OCI-LY3 (cell line): ENCODE measurements at regions not wholly inside any gene's neighbourhood (a gene's known extent, or its start where the extent isn't known, plus 50 kb on each side); places are given as distances from the start of the nearest gene placed in this dataset.

Experiments used
- EZH2phosphoT487 ChIP-seq: fragments of 200-600 bp; shearing (Covaris generic); IDR thresholded peaks from 2 replicates; pipeline ENCODE4 v1.6.1; 2018; ENCODE audit warnings: antibody characterized with exemption, mixed run types, low read depth
- TF ChIP-seq, protein P1 (sequence below): fragments of 200-600, 300-600 bp; sonication (generic); IDR thresholded peaks from 2 replicates; pipeline ENCODE4 v1.5.1; 2014; ENCODE audit warnings: antibody characterized with exemption, low read length, low read depth

DNA sequence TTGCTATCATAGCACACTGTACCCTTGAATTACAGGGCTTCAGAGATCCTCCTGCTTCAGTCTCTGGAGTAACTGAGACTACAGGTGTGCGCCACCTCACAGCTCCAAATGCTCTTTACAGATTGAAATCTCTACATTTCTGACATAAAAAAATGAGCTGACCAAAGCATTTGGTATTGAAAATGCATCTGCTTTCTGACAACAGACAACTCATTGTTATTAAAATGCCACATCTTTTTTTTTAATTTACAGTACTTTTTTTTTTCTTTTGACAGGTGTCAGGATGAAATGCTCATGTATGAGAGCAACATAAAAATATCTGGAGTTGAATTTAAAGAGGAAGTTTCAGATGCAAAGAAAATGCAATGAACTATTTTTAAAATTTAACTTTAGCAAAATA lies 764.5 kb downstream of the TRAM1L1 start:
- TF ChIP-seq, protein P1, sequence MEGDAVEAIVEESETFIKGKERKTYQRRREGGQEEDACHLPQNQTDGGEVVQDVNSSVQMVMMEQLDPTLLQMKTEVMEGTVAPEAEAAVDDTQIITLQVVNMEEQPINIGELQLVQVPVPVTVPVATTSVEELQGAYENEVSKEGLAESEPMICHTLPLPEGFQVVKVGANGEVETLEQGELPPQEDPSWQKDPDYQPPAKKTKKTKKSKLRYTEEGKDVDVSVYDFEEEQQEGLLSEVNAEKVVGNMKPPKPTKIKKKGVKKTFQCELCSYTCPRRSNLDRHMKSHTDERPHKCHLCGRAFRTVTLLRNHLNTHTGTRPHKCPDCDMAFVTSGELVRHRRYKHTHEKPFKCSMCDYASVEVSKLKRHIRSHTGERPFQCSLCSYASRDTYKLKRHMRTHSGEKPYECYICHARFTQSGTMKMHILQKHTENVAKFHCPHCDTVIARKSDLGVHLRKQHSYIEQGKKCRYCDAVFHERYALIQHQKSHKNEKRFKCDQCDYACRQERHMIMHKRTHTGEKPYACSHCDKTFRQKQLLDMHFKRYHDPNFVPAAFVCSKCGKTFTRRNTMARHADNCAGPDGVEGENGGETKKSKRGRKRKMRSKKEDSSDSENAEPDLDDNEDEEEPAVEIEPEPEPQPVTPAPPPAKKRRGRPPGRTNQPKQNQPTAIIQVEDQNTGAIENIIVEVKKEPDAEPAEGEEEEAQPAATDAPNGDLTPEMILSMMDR: no peak
- TF ChIP-seq EZH2phosphoT487: no peak
